ENCODE measurements at regions not wholly inside any gene's neighbourhood (a gene's known extent, or its start where the extent isn't known, plus 50 kb on each side); places are given as distances from the start of the nearest gene placed in this dataset.

- Mint-ChIP-seq H3K27me3 (no peaks in the 10 kb centered on the region), H3K4me3 (no peak overlapping the region), H3K9me3 (peaks cover 14% of the 10 kb centered on the region), H3K36me3 (no peaks in the 10 kb centered on the region), H3K4me1 (ENCODE audit: low read depth) (no peaks in the 10 kb centered on the region), H3K27ac (no peak overlapping the region)
- ChIA-PET CTCF (no interaction called here), POLR2A (no interaction called here)
- no peak for DNase-seq
- intact Hi-C loops (cut with micrococcal nuclease): no loop called here
These were observed 844.3 kb downstream of the SI start for GRCh38 chr3:164233951-164234350.

GRCh38 chr3:164231718-164232117 lies 846.6 kb downstream of the SI start:
- Mint-ChIP-seq H3K4me1 (ENCODE audit: low read depth) (no peaks in the 10 kb centered on the region), H3K9me3 (peaks cover 6% of the 10 kb centered on the region), H3K27me3 (no peaks in the 10 kb centered on the region), H3K4me3 (no peak overlapping the region), H3K36me3 (no peaks in the 10 kb centered on the region), H3K27ac (no peak overlapping the region)
- CTCF ChIA-PET: no interaction called here
- no peak for DNase-seq
- intact Hi-C loops (cut with micrococcal nuclease): no loop called here
- POLR2A ChIA-PET: no interaction called here

- peaks cover 6% of the 10 kb centered on the region for H3K9me3 Mint-ChIP-seq
- no peak for DNase-seq
- CTCF ChIA-PET: interaction anchor here (0.6 kb wide), 1 partner anchor 795 kb away, joined by 3 read pairs; no protein-coding TSS in a partner anchor
- intact Hi-C loops (cut with micrococcal nuclease): no loop called here
- no peak overlapping the region for H3K4me3 Mint-ChIP-seq
- no peaks in the 10 kb centered on the region for H3K36me3 Mint-ChIP-seq
- H3K27ac Mint-ChIP-seq: no peak overlapping the region
- POLR2A ChIA-PET: no interaction called here
- H3K4me1 Mint-ChIP-seq (ENCODE audit: low read depth): no peaks in the 10 kb centered on the region
- no peaks in the 10 kb centered on the region for H3K27me3 Mint-ChIP-seq
These were observed 847.8 kb downstream of the SI start for GRCh38 chr3:164230385-164231094.

- Mint-ChIP-seq H3K36me3 (no peaks in the 10 kb centered on the region), H3K27me3 (no peaks in the 10 kb centered on the region), H3K27ac (no peak overlapping the region), H3K4me3 (no peak overlapping the region), H3K4me1 (ENCODE audit: low read depth) (no peaks in the 10 kb centered on the region), H3K9me3 (peaks cover 11% of the 10 kb centered on the region)
- intact Hi-C loops (cut with micrococcal nuclease): no loop called here
- CTCF ChIA-PET: no interaction called here
- DNase-seq: no peak
- POLR2A ChIA-PET: no interaction called here
These were observed 854.2 kb downstream of the SI start for GRCh38 chr3:164224126-164224525.

GRCh38 chr3:164222197-164222596 lies 856.1 kb downstream of the SI start:
- Mint-ChIP-seq H3K4me3 (no peak overlapping the region), H3K36me3 (no peaks in the 10 kb centered on the region), H3K4me1 (ENCODE audit: low read depth) (no peaks in the 10 kb centered on the region), H3K27me3 (no peaks in the 10 kb centered on the region), H3K27ac (no peak overlapping the region), H3K9me3 (peaks cover 15% of the 10 kb centered on the region)
- no peak for DNase-seq
- intact Hi-C loops (cut with micrococcal nuclease): no loop called here
- ChIA-PET CTCF (no interaction called here), POLR2A (no interaction called here)

- peaks cover 18% of the 10 kb centered on the region for H3K9me3 Mint-ChIP-seq
- no peak for DNase-seq
- POLR2A ChIA-PET: no interaction called here
- H3K27me3 Mint-ChIP-seq: no peaks in the 10 kb centered on the region
- H3K4me3 Mint-ChIP-seq: no peak overlapping the region
- H3K4me1 Mint-ChIP-seq (ENCODE audit: low read depth): no peaks in the 10 kb centered on the region
- no peak overlapping the region for H3K27ac Mint-ChIP-seq
- H3K36me3 Mint-ChIP-seq: no peaks in the 10 kb centered on the region
- intact Hi-C loops (cut with micrococcal nuclease): no loop called here
- CTCF ChIA-PET: no interaction called here
These were observed 857.0 kb downstream of the SI start for GRCh38 chr3:164221297-164221696.

- no peak overlapping the region for H3K4me3 Mint-ChIP-seq
- no peak for DNase-seq
- peaks cover 3% of the 10 kb centered on the region for H3K9me3 Mint-ChIP-seq
- no peak overlapping the region for H3K27ac Mint-ChIP-seq
- POLR2A ChIA-PET: no interaction called here
- CTCF ChIA-PET: no interaction called here
- no peaks in the 10 kb centered on the region for H3K36me3 Mint-ChIP-seq
- intact Hi-C loops (cut with micrococcal nuclease): no loop called here
- no peaks in the 10 kb centered on the region for H3K4me1 Mint-ChIP-seq (ENCODE audit: low read depth)
- H3K27me3 Mint-ChIP-seq: no peaks in the 10 kb centered on the region
These were observed 868.9 kb downstream of the SI start for GRCh38 chr3:164209363-164209762.

GRCh38 chr3:164208821-164209220 lies 869.5 kb downstream of the SI start:
- peaks cover 3% of the 10 kb centered on the region for H3K9me3 Mint-ChIP-seq
- no peaks in the 10 kb centered on the region for H3K4me1 Mint-ChIP-seq (ENCODE audit: low read depth)
- CTCF ChIA-PET: no interaction called here
- POLR2A ChIA-PET: no interaction called here
- no peaks in the 10 kb centered on the region for H3K36me3 Mint-ChIP-seq
- intact Hi-C loops (cut with micrococcal nuclease): no loop called here
- DNase-seq: no peak
- H3K4me3 Mint-ChIP-seq: no peak overlapping the region
- no peaks in the 10 kb centered on the region for H3K27me3 Mint-ChIP-seq
- H3K27ac Mint-ChIP-seq: no peak overlapping the region

- no peaks in the 10 kb centered on the region for H3K4me1 Mint-ChIP-seq (ENCODE audit: low read depth)
- H3K27ac Mint-ChIP-seq: no peak overlapping the region
- H3K9me3 Mint-ChIP-seq: peaks cover 3% of the 10 kb centered on the region
- no peak for DNase-seq
- ChIA-PET POLR2A (no interaction called here), CTCF (no interaction called here)
- no peak overlapping the region for H3K4me3 Mint-ChIP-seq
- intact Hi-C loops (cut with micrococcal nuclease): no loop called here
- no peaks in the 10 kb centered on the region for H3K27me3 Mint-ChIP-seq
- H3K36me3 Mint-ChIP-seq: no peaks in the 10 kb centered on the region
These were observed 870.2 kb downstream of the SI start for GRCh38 chr3:164208048-164208447.

GRCh38 chr3:164200053-164200823 lies 878.1 kb downstream of the SI start:
- H3K4me1 Mint-ChIP-seq (ENCODE audit: low read depth): no peaks in the 10 kb centered on the region
- H3K4me3 Mint-ChIP-seq: no peak overlapping the region
- no peak for DNase-seq
- intact Hi-C loops (cut with micrococcal nuclease): no loop called here
- no peak overlapping the region for H3K27ac Mint-ChIP-seq
- peaks cover 12% of the 10 kb centered on the region for H3K9me3 Mint-ChIP-seq
- H3K36me3 Mint-ChIP-seq: no peaks in the 10 kb centered on the region
- ChIA-PET POLR2A (no interaction called here), CTCF (no interaction called here)
- H3K27me3 Mint-ChIP-seq: no peaks in the 10 kb centered on the region

- no peak for DNase-seq
- ChIA-PET CTCF (no interaction called here), POLR2A (no interaction called here)
- no peaks in the 10 kb centered on the region for H3K4me1 Mint-ChIP-seq (ENCODE audit: low read depth)
- no peak overlapping the region for H3K4me3 Mint-ChIP-seq
- H3K36me3 Mint-ChIP-seq: no peaks in the 10 kb centered on the region
- peaks cover 12% of the 10 kb centered on the region for H3K9me3 Mint-ChIP-seq
- intact Hi-C loops (cut with micrococcal nuclease): no loop called here
- no peaks in the 10 kb centered on the region for H3K27me3 Mint-ChIP-seq
- H3K27ac Mint-ChIP-seq: no peak overlapping the region
These were observed 881.8 kb downstream of the SI start for GRCh38 chr3:164196477-164196876.

- intact Hi-C loops (cut with micrococcal nuclease): no loop called here
- H3K4me1 Mint-ChIP-seq (ENCODE audit: low read depth): no peaks in the 10 kb centered on the region
- CTCF ChIA-PET: no interaction called here
- POLR2A ChIA-PET: no interaction called here
- H3K27me3 Mint-ChIP-seq: no peaks in the 10 kb centered on the region
- peaks cover 12% of the 10 kb centered on the region for H3K9me3 Mint-ChIP-seq
- H3K4me3 Mint-ChIP-seq: no peak overlapping the region
- H3K36me3 Mint-ChIP-seq: no peaks in the 10 kb centered on the region
- H3K27ac Mint-ChIP-seq: no peak overlapping the region
- no peak for DNase-seq
These were observed 883.5 kb downstream of the SI start for GRCh38 chr3:164194842-164195241.

GRCh38 chr3:164192974-164193373 lies 885.3 kb downstream of the SI start:
- DNase-seq: no peak

More at GRCh38 chr3:164192974-164193373, 885.3 kb downstream of the SI start:
- H3K27ac Mint-ChIP-seq: no peak overlapping the region
- H3K4me3 Mint-ChIP-seq: no peak overlapping the region
- H3K9me3 Mint-ChIP-seq: peaks cover 10% of the 10 kb centered on the region
- ChIA-PET CTCF (no interaction called here), POLR2A (no interaction called here)
- H3K4me1 Mint-ChIP-seq (ENCODE audit: low read depth): no peaks in the 10 kb centered on the region
- intact Hi-C loops (cut with micrococcal nuclease): no loop called here
- no peaks in the 10 kb centered on the region for H3K27me3 Mint-ChIP-seq
- H3K36me3 Mint-ChIP-seq: no peaks in the 10 kb centered on the region
